ENCODE measurements at regions not wholly inside any gene's neighbourhood (a gene's known extent, or its start where the extent isn't known, plus 50 kb on each side); places are given as distances from the start of the nearest gene placed in this dataset.

DNA sequence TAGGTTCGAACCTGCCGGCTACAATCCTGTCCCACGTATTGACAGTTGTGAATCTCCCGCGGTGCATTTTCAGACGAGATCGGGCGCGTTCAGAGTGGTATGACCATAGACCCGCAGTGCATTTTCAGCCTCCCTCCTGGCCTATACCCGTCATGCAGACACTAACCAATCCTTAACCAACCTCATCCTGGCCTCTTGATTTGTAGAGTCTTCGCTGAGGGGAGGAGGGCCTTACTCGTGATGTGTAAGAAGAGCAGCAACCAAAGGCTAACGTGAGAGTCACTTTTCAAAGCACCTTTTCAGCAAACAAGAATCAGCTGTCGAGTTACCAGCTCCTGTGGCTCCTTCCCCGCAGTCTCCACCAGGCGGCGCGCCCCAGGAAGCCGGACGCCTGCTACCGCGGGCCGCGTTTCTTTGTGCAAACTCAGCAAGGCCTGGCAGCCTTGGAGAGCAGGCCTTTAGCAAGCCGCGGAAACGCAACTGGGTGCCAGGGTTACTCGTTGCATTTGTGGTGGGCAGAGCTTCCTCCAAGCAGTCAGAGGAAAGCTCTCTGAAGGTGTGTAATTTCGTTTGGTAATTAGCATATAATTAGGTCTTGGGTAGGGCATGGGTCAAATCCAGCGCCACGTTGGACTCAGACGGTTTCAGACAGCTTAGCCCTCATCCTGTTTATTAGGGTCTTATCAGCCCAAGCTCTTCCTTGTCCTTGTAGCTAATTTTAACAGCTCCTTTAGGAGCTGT lies 139.8 kb downstream of the OR2B2 start (continued):
- TF ChIP-seq MED8 (CRISPR knock-in tag; IDR thresholded peaks at IDR 0.05; ENCODE audit: insufficient replicate concordance): peak; percentile 61
- no peak for TF ChIP-seq ZNF616 (CRISPR knock-in tag; IDR thresholded peaks at IDR 0.05; ENCODE audit: low read depth)
- TF ChIP-seq, protein P1, sequence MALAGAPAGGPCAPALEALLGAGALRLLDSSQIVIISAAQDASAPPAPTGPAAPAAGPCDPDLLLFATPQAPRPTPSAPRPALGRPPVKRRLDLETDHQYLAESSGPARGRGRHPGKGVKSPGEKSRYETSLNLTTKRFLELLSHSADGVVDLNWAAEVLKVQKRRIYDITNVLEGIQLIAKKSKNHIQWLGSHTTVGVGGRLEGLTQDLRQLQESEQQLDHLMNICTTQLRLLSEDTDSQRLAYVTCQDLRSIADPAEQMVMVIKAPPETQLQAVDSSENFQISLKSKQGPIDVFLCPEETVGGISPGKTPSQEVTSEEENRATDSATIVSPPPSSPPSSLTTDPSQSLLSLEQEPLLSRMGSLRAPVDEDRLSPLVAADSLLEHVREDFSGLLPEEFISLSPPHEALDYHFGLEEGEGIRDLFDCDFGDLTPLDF (CRISPR knock-in tag; IDR thresholded peaks at IDR 0.05): no peak
- peak; percentile 86 for TF ChIP-seq CBX5 (CRISPR knock-in tag; IDR thresholded peaks at IDR 0.05; ENCODE audit: borderline replicate concordance)
- peak; percentile 98 for TF ChIP-seq ZFP1 (CRISPR knock-in tag; IDR thresholded peaks at IDR 0.05)
- no peak; the same call in 1 of the 2 replicates for TF ChIP-seq ZNF552 (CRISPR knock-in tag; IDR thresholded peaks at IDR 0.05; ENCODE audit: borderline replicate concordance)
- TF ChIP-seq, protein P2, sequence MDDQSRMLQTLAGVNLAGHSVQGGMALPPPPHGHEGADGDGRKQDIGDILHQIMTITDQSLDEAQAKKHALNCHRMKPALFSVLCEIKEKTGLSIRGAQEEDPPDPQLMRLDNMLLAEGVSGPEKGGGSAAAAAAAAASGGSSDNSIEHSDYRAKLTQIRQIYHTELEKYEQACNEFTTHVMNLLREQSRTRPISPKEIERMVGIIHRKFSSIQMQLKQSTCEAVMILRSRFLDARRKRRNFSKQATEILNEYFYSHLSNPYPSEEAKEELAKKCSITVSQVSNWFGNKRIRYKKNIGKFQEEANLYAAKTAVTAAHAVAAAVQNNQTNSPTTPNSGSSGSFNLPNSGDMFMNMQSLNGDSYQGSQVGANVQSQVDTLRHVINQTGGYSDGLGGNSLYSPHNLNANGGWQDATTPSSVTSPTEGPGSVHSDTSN (CRISPR knock-in tag; IDR thresholded peaks at IDR 0.05; ENCODE audit: borderline replicate concordance): no peak
- TF ChIP-seq, protein P3, sequence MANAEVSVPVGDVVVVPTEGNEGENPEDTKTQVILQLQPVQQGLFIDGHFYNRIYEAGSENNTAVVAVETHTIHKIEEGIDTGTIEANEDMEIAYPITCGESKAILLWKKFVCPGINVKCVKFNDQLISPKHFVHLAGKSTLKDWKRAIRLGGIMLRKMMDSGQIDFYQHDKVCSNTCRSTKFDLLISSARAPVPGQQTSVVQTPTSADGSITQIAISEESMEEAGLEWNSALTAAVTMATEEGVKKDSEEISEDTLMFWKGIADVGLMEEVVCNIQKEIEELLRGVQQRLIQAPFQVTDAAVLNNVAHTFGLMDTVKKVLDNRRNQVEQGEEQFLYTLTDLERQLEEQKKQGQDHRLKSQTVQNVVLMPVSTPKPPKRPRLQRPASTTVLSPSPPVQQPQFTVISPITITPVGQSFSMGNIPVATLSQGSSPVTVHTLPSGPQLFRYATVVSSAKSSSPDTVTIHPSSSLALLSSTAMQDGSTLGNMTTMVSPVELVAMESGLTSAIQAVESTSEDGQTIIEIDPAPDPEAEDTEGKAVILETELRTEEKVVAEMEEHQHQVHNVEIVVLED (CRISPR knock-in tag; IDR thresholded peaks at IDR 0.05; ENCODE audit: borderline replicate concordance): peak; percentile 59; the same call in 1 of the 2 replicates
- no peak for TF ChIP-seq PHB2 (IDR thresholded peaks at IDR 0.05; ENCODE audit: partially characterized antibody)
- TF ChIP-seq, protein P4, sequence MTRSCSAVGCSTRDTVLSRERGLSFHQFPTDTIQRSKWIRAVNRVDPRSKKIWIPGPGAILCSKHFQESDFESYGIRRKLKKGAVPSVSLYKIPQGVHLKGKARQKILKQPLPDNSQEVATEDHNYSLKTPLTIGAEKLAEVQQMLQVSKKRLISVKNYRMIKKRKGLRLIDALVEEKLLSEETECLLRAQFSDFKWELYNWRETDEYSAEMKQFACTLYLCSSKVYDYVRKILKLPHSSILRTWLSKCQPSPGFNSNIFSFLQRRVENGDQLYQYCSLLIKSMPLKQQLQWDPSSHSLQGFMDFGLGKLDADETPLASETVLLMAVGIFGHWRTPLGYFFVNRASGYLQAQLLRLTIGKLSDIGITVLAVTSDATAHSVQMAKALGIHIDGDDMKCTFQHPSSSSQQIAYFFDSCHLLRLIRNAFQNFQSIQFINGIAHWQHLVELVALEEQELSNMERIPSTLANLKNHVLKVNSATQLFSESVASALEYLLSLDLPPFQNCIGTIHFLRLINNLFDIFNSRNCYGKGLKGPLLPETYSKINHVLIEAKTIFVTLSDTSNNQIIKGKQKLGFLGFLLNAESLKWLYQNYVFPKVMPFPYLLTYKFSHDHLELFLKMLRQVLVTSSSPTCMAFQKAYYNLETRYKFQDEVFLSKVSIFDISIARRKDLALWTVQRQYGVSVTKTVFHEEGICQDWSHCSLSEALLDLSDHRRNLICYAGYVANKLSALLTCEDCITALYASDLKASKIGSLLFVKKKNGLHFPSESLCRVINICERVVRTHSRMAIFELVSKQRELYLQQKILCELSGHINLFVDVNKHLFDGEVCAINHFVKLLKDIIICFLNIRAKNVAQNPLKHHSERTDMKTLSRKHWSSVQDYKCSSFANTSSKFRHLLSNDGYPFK (CRISPR knock-in tag; IDR thresholded peaks at IDR 0.05; ENCODE audit: borderline replicate concordance): peak; percentile 75; the same call in 1 of the 2 replicates
- no peak for TF ChIP-seq HNRNPK (IDR thresholded peaks at IDR 0.05; ENCODE audit: low read depth, low read length, poor library complexity, severe bottlenecking)
- TF ChIP-seq, protein P5, sequence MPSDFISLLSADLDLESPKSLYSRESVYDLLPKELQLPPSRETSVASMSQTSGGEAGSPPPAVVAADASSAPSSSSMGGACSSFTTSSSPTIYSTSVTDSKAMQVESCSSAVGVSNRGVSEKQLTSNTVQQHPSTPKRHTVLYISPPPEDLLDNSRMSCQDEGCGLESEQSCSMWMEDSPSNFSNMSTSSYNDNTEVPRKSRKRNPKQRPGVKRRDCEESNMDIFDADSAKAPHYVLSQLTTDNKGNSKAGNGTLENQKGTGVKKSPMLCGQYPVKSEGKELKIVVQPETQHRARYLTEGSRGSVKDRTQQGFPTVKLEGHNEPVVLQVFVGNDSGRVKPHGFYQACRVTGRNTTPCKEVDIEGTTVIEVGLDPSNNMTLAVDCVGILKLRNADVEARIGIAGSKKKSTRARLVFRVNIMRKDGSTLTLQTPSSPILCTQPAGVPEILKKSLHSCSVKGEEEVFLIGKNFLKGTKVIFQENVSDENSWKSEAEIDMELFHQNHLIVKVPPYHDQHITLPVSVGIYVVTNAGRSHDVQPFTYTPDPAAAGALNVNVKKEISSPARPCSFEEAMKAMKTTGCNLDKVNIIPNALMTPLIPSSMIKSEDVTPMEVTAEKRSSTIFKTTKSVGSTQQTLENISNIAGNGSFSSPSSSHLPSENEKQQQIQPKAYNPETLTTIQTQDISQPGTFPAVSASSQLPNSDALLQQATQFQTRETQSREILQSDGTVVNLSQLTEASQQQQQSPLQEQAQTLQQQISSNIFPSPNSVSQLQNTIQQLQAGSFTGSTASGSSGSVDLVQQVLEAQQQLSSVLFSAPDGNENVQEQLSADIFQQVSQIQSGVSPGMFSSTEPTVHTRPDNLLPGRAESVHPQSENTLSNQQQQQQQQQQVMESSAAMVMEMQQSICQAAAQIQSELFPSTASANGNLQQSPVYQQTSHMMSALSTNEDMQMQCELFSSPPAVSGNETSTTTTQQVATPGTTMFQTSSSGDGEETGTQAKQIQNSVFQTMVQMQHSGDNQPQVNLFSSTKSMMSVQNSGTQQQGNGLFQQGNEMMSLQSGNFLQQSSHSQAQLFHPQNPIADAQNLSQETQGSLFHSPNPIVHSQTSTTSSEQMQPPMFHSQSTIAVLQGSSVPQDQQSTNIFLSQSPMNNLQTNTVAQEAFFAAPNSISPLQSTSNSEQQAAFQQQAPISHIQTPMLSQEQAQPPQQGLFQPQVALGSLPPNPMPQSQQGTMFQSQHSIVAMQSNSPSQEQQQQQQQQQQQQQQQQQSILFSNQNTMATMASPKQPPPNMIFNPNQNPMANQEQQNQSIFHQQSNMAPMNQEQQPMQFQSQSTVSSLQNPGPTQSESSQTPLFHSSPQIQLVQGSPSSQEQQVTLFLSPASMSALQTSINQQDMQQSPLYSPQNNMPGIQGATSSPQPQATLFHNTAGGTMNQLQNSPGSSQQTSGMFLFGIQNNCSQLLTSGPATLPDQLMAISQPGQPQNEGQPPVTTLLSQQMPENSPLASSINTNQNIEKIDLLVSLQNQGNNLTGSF (CRISPR knock-in tag; IDR thresholded peaks at IDR 0.05): no peak
- TF ChIP-seq SNAI1 (CRISPR knock-in tag; IDR thresholded peaks at IDR 0.05; ENCODE audit: borderline replicate concordance): no peak

Measured in HepG2 (cell line).